ENCODE measurements at regions not wholly inside any gene's neighbourhood (a gene's known extent, or its start where the extent isn't known, plus 50 kb on each side); places are given as distances from the start of the nearest gene placed in this dataset.

- no peak for DNase-seq
Measured at GRCh38 chr6:102493485-102493884, 1100.0 kb downstream of the GRIK2 start.

DNA sequence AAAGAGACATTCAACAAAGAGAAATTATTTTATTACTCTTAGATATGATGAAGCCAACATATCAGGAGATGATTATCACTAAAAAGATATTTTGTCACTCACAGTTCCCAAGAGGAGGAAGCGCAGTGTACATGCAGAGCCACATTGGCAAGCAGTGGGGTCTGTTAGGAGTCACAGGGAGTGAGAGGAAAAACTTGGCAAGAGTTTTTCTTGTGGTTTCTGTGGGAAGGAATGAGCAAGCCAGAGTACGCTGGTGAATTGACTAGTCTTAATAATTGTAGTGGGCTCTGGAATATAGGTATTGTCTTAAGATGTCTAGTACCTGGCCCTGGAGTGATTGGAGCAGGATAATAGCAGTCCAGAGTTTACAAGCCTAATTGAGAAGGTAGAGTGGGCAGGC is 1095.2 kb downstream of the GRIK2 start:
- no peak for DNase-seq

DNA sequence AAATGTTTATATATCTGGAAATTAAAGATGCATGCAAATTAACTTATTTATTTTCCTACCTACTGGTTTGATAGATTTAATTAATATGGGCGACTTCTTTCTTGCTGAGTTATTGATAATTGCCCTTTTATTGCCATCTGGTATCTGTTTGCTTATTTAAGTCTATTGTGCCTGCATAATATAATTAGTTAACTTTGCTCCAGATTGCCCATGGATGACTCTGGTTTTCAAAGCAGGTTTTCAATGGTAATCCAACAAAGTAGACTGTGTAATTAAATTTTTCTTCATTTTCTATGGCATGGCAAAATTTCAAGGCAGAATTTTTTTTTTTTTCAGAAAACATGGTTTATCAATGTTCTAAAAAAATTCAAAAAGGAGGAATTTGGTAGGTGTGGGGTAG is 1092.0 kb downstream of the GRIK2 start:
- no peak for DNase-seq

DNA sequence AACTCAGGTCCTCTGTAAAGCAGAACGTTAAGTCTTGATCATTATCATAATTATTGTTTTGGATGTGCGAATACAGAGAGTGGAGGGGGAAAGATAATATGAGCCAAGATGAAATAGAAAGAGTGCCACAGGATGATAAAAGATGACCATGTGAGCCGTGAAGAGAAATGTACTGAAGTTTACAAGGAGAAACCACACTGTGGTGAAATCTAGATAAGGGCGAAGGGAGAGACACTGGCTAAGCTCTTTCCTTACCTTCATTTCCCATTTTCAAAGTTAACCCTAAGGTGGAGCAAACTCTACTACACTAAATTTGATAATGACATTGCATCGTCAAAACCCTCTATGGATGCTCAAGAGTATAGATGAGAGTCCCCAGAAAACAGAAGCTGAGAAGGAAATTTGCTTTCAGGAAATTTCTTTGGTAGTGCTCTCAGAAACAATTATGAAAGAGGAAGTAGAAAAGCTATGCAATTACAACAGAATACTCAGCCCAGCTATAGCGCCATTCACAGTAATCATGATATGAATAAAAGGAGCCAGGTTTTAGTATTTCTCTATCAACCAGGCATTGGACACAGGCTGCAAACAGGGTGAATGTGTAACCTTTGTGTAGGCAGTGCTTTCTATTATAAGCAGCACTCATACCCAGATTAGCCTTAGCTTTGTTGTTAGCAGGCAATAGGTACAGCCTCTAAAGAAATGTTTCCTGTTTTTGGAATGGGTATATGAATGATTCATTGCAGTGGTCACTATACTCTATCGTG is 1080.7 kb downstream of the GRIK2 start:
- no peak for DNase-seq

DNA sequence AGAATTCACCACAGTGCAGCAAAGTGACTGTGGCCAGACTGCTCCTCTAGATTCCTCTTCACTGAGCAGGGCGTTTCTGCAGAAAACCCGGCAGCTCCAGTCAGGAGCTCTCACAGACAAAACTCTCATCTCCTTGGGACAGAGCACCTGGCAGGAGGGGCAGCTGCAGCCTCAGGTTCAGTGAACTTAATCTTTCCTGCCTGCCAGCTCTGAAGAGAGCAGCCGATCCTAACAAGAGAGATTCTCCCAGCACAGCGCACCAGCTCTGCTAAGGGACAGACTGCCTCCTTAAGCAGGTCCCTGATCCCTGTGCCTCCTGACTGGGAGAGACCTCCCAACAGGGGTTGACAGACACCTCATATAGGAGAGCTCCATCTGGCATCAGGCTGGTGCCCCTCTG is 1065.5 kb downstream of the GRIK2 start:
- DNase-seq: no peak

DNA sequence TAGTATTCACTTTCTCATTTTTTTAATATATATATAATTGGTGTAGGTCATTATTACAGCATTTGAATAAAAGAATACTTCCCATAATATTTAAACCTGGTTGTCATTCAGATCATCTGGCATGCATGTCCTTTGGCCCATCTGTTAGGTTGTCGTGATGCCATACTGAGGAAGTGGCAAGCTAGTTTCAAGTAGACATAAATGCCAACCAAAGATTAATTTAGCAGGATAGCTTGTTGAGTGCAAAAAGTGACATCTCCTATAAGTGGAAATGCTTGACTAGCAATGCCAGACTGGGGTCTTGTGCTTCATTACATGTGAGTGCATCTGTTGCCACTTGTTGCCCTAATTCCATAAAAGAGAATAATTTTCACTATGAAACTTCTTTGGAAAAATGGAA is 1044.7 kb downstream of the GRIK2 start:
- no peak for DNase-seq

GRCh38 chr6:102417368-102417998 is 1024.0 kb downstream of the GRIK2 start:
- no peak for DNase-seq

DNA sequence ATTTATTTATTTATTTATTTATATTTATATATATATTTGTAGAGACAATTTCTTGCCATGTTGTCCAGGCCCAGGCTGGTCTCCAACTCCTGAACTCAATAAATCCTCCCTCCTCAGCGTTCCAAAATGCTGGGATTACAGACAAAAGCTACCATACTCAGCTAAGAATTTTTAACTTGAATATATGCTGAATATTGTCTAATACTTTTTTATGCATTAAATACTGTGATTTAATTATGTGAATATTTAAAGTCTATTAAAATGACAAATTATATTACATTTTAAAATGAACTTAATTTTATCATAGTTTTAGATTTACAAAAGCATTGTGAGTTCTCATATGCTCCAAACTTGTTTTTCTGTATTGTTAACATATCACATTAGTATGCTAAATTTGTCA is 1022.4 kb downstream of the GRIK2 start:
- no peak for DNase-seq

GRCh38 chr6:102411796-102412195 is 1018.3 kb downstream of the GRIK2 start:
- no peak for DNase-seq

DNA sequence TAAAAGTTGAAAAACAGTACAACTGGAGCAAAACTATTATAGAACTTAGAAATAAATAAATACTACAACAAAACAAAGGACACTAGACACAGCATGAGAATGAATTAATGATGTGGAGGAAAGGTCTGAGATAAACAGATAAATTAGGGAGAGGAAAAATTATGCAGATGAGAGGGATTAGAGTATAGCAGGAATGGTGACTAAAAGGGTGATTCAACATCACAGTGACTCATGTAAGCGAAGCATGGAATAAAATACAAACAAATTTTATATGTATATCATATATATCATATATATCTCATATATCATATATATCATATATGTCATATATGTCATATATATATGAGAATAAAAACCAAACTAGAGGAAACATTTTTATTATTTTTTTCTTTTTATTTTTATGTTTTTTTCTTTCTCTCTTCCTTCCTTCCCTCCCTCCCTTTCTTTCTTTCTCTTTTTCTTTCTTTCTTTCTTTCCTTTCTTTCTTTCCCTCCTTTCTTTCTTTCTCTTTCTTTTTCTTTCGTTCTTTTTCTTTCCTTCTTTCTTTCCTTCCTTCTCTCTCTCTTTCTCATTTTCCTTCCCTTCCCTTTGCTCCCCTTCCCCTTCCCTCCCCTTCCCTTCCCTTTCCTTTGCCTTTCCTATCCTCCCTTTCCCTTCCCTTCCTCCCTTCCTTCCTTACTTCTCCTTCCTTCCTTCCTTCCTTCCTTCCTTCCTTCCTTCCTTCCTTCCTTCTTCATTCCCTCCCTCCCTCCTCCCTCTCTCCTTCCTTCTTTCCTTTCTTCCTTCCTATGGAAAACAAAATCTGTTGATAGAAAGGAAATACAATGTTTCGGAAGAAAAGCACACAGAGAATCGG is 1014.6 kb downstream of the GRIK2 start:
- DNase-seq: no peak

DNA sequence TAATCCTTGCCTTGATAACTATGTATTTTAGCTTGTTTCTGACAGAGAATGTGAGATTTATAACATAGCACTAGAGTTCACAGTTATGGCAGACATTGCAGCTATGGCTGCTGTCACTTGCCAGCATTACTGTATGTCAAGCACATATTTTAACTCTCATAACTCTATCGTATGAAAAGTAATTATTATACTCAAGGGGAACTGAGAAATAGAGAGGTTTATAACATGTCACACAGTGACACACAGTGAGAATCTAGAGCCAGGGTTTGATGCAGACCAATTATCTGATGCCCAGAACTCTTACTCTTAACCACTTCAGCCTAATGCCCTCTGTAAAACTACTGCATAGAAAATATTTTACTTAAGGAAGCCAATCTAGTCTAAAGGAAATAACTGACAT is 1012.4 kb downstream of the GRIK2 start:
- no peak for DNase-seq

- DNase-seq: no peak
Measured at GRCh38 chr6:102402635-102403329, 1009.3 kb downstream of the GRIK2 start.

GRCh38 chr6:102398788-102399390 is 1005.4 kb downstream of the GRIK2 start:
- no peak for DNase-seq

DNA sequence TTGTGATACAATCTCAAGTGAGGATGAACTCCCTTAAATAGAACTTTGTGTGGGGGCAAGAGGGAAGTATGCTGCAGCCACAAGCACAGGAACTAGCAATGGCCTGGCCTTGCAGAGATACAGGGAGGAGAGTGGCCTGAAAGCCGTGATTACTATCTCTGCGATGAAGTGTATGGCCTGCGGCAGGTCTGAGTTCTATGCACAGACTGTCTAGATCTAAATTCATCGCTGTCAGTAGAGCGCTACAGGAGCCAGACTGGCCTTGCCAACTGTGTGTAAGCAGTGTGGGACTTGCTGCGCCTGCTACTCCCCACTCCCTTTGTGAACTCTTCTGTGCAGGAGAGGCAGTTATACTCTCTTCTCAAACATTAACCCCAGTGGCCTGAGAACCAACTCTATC is 997.0 kb downstream of the GRIK2 start:
- no peak for DNase-seq

DNA sequence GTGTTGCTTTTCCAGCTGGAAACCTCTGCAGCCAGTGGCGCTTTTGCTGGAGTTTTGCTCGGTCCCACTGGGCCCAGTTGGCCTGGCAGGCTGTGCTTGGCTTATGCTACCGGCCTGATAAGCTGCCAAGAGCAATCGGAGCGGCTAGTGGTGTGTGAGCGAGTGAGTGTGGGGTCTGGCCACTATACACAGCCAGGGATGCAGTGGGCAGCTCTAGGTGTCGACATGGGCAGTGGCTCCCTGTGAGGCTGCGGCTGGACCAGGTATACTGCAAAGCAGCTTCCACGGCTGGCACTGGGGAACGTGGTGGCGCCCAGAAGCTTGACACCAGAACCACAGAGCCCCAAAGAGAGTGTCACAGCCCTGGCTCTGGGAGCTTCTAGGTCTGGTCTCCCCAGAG is 996.5 kb downstream of the GRIK2 start:
- no peak for DNase-seq

- no peak for DNase-seq
Measured at GRCh38 chr6:102387326-102388033, 994.0 kb downstream of the GRIK2 start.

- no peak for DNase-seq
Measured at GRCh38 chr6:102381203-102381602, 987.7 kb downstream of the GRIK2 start.

DNA sequence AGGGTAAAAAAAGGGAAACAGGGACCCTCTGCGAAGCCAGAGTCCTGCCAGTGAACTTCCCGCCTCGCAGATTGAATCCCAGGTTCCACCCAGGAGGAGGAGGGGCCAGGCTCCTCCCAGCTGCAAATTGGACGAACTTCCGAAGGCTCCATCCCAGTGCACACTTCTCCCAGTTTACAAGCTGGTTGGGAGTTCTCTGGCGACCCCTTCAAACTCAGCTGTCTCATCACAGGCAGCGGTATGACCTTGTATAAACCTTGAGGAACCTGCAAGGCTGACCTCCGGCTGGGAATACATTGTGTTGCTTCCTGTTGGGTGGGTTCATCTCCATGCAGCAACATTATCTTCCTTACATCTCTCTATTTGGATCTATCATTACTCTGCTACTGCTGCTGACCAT is 962.7 kb downstream of the GRIK2 start:
- DNase-seq: no peak

GRCh38 chr6:102355578-102355977 is 962.1 kb downstream of the GRIK2 start:
- no peak for DNase-seq

DNA sequence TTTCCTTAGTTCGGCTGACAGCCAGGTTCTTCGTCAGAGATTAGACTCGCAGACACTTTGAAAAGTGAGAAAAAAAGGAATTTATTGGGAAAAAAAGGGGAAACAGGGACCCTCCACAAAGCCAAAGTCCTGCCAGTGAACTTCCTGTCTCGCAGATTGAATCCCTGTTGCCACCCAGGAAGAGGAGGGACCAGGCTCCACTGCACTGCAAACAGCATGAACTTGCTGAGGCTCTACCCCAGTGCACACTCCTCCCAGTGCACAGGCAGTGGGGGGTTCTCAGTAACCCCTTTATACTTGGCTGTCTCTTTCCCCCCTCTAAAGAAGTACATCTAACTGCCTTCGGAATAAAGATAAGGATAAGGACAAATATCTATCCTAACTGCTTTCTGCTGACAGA is 959.0 kb downstream of the GRIK2 start:
- DNase-seq: no peak

- no peak for DNase-seq
Measured at GRCh38 chr6:102344769-102345168, 951.3 kb downstream of the GRIK2 start.

- DNase-seq: no peak
Measured at GRCh38 chr6:102340311-102340710, 946.8 kb downstream of the GRIK2 start.
